HG03439 (cell line): ENCODE measurements at regions not wholly inside any gene's neighbourhood (a gene's known extent, or its start where the extent isn't known, plus 50 kb on each side); places are given as distances from the start of the nearest gene placed in this dataset.
"Not testable (repeated sequence)": the region's sequence is repeated elsewhere in the genome, so short reads cannot be mapped to it uniquely, and the experiment has no call there.

Experiments
- ATAC-seq: cut with Tn5 transposase; IDR thresholded peaks from one replicate; pipeline ENCODE4 v1.9.1; 2021; ENCODE audit warnings: mild to moderate bottlenecking, moderate library complexity; ENCODE audit not compliant: unreplicated experiment

DNA sequence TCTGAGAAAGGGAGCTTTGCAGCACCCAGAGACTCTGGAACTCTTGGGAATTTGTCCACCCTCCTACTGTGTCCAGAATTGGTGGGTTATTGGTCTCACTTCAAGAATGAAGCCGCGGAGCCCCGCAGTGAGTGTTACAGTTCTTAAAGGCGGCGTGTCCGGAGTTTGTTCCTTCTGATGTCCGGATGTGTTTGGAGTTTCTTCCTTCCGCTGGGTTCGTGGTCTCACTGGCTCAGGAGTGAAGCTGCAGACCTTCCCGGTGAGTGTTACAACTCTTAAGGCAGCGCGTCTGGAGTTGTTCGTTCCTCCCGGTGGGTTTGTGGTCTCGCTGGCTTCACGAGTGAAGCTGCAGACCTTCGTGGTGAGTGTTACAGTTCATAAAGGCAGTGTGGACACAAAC lies 824.7 kb downstream of the LRRTM4 start:
- ATAC-seq = not testable (repeated sequence)

DNA sequence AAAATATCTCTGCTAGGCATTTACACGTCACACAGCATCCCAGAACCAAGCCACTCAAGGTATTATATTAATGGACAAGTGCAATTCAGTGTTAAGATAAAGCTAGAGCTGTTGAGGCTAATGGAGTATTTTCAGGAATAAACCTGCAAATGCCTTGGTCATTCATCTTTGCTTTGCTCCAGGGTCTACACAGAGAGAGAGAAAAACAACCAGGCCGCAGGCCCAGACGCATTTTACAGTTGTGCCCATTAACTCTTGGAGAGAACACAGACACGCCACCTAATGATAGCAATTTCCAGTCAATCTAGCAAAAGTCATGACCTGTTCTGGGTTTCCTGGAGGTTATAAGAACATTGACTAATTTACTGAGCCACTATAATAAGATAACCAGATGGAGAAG lies 829.3 kb downstream of the LRRTM4 start:
- no peak for ATAC-seq

DNA sequence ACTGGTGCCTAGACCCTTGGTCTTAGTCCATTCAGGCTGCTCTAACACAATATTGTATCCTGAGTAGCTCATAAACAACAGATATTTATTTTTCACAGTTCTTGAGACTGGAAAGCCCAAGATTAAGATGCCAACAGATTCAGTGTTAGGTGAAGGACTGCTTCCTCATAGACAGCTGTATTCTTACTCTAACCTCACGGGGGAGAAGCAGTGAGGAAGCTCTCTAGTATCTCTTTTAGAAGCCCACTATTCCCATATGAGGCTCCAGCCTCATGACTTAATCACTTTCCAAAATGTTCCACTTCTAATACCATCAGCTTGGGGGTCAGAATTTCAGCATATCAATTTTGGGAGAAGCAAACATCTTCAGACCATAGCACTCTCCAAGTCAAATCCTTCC lies 833.4 kb downstream of the LRRTM4 start:
- ATAC-seq = no peak

DNA sequence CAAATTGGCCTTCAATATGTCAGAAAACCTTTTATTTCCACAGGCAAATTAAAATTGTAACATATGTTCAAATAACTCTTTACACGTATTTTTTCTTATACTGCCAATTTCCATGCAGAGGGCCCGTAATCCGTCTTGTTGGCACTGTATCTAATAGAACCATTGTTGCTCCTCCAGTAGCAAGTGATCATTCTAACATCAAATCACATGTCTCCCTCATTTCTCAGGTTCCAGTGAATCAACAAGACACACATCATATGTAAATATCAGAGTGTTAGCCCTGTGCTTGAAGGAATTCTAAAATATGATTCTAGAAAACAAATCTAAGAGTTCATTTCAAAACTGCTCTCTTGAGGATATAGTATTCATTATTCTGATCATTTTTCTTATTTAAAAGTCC lies 834.3 kb downstream of the LRRTM4 start:
- ATAC-seq = no peak

DNA sequence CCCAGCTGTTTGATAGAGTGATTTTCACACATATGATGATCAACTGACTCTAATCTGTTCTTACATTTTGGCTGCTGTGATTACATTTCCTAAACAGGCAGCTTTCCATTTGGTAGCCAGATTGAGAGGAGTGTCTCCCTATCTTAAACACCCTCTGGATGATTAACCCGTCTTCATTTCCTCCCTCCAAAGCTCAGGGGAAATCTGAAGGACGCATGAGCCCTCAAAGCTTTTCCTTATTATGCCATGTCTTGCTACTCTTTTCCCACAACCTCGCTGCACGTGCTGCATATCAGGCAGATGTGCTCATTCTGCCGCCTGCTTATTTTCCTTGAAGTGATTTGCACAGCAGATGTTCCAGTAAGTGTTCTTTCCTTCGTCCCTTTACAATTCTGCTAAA lies 837.4 kb downstream of the LRRTM4 start:
- no peak for ATAC-seq

DNA sequence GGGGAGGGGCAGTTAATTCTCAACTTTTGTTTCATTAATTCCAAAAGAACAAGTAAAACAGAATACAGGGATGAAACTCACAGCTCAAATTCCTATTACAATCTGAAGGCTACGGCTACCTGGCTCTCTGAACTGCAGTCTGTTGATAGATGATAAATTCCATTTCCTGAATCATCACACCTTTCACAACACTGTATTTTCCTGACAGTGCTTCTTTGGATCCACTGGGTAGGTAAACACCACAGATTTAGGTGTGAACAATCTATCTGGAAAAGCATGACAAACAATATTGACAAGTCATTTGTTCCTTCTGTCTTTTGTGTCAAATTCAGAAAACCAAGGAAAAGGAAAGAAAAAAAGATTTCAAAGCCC lies 843.2 kb downstream of the LRRTM4 start:
- ATAC-seq = no peak

DNA sequence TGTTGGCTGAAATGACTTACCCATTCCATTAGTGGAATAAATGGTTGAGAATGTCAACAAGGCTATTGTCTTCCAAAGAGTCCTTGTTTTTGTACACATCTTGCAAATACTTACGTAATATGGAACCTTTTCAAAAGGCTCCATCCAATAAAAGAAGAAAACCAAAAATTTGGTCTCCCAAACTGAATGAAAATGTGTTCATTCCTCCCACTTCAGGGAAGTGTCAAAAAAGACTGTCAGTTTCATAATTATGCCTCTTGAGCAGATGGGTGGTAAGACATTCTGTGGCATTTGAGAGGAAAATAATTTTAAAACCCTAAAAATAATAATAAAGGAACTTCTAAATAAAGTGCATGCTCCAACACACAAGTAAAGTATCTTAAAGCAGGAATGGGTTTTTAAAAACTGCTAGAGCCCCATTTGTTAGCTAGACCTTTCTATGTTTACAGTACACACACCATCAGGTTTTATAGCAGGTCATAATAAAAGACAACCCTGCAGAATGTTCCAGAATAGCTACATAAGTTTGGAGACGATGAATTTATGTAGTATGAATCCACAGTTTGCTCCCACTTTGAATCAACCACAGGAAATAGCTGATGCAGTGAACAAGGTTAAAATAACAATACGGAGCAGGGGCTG lies 843.7 kb downstream of the LRRTM4 start:
- no peak for ATAC-seq

DNA sequence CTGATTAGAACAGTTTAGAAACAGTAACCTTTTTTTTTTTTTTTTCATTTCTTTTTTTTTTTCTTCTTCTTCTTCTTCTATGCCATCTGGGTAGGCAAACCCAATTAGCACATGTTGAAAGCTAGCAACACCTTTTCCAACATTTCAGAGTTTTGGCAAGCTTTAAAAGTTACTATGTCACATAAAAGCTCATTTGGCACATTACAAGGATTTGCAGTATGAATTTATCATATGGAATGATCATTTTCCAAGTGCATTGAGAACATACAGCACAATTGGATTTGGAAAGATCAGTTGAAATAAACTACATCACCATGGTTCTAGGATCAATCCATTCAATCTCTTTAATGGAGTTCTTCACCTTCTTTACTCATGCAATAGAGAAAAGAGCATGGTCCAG lies 847.0 kb downstream of the LRRTM4 start:
- no peak for ATAC-seq

DNA sequence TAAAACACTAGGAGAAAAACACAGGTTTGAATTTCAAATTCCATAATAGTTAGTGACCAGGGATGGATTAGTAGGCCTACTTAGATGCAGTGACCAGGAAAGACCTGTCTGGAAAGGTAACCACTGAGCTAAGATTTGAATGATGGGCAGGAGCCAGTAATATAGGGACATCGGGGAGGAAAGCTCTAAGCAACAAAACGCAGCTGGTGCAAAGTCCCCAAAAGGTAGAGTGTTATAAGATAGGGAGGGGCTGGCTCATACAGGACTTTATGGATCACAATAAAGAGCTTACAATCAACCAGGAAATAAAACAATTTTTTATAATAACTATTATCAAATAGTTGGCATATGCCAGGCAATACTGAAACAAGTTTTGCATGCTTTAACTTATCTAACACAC lies 849.4 kb downstream of the LRRTM4 start:
- ATAC-seq = no peak

DNA sequence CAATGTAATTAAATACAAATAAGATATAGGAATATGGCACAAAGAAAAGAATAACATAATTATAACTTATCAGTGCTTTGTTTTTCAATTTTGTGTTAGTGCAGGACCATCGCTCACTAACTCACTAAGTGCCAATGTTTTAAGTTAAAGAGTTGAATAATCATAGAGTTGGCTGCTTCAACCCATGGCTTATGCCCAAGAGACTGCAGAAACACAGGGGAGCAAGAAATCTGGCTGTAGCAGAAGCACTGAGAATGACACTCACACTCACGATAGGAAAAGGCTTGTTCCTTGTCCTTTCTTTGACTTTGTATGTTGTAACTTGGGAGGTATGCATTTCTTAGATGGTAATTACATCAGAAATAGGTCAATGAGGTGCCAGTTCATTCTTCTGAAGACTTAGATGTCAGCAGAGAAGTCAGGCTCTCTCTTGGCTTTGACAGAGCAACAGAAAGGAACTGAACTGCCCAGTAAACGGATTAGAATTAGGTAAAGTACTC lies 852.2 kb downstream of the LRRTM4 start:
- ATAC-seq = no peak

DNA sequence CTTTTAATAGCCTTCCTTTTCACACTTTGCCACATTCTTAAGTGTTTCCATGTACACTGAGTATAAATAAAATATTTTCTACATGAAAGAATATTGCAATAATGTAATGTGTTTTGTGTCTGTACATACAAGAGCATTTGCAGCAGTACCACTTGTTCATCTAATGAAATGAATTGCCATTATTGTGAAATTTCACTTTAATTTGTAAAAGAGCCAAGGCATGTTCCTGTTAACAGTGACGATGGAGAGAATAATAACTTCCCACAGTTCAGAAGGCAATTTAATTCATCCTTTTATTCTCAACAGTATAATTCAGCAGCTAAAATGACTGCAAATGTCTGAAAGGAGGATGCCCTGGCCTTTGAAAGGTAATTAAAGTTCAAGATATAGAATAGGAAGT lies 853.9 kb downstream of the LRRTM4 start:
- no peak for ATAC-seq

DNA sequence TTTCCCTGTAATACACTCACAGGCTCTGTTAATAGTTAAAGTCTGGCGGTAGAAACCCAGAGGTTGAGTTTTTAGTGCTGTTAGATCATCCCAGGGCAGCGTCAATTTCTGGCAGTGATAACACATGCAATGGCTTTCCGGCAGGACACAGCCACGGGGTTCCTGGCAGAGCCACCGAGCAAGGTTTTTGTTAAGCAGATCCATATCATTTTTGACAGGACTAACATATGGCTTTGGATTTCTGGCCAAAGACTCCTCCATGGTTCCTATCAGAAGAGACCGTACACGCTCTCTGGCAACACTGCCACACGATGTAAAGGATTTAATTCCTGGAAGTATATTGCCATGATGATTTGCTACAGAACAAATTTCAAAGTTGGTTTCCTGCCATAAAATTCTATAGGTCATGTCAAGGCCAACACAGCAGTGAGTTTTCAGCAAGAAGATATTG lies 854.3 kb downstream of the LRRTM4 start:
- ATAC-seq = no peak

DNA sequence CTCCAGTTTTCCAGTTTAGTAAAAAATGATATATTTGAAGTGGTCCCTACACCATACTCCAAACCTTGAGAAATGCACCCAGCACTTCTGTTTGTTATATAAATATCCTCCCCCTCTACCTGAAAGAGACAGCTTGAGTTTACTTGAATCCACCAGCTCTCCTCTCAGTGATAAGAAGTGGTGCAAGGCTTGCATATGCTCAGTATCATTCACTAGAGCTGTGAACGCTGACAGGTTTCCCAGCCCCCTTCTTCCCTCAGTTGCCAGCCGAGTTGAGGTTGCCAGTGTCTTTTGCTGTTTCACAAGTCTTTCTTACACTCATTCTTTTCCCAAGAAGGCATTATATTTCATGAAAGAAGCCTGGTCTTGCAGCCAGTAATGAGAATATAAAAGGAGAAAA lies 880.0 kb downstream of the LRRTM4 start:
- ATAC-seq = no peak

DNA sequence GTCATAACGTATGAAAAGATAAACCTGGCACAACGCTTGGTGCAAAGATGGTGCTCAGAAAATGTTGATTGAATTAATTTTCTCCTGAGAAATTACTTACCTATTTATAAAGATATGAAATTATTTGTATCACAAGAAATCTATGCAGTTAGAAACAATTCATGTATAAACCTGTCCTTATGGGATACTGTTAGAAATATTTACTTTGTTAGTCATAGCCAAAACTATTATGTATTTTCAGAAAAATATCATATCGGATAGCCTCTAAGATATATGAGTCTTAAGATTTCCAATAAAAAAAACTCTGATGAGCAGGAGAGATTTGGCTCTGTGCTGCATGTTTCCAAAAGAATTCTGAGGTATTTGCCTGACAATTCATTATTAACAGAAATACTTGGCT lies 880.7 kb downstream of the LRRTM4 start:
- no peak for ATAC-seq

DNA sequence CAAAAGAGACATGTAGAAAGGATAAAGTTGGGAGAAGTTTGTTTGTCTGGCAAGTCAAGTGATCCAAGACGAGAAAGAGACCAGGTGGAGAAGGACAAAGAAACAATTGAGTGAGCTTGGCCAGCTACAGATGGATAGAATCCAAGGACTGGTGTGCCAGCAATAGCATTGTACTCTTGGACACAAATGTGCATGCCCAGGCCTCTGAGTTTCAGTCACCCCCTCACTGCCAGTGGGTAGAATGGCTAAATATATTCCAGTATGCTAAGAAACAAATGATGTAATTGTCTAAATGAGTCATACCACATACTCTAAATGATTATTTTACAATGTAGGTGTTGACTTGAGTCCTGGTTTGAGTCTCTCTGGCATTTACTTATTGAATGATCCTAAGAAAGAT lies 881.3 kb downstream of the LRRTM4 start:
- ATAC-seq = no peak

DNA sequence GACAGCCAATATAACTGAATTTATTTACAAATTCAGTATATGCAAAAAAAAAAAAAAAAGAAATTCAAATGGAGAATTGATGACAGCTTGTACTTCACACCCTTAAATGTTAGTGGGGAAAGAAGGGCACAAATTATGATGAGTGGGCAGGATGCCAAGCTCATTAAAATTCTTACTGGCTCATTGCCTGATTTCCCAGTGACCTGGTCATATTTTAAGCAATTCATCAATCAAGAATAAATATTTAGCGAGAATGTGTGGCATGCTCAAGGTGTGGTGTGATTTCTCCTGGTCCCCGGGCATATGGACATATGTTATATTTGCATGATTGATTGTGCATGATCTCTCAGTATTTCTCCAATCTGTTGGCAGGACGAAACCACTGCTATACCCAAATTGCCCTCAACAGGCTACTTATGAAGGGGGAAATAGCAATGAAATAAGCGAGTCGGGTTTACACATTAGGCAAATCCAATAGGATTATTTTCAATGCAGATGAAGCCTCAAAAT lies 883.0 kb downstream of the LRRTM4 start:
- no peak for ATAC-seq

DNA sequence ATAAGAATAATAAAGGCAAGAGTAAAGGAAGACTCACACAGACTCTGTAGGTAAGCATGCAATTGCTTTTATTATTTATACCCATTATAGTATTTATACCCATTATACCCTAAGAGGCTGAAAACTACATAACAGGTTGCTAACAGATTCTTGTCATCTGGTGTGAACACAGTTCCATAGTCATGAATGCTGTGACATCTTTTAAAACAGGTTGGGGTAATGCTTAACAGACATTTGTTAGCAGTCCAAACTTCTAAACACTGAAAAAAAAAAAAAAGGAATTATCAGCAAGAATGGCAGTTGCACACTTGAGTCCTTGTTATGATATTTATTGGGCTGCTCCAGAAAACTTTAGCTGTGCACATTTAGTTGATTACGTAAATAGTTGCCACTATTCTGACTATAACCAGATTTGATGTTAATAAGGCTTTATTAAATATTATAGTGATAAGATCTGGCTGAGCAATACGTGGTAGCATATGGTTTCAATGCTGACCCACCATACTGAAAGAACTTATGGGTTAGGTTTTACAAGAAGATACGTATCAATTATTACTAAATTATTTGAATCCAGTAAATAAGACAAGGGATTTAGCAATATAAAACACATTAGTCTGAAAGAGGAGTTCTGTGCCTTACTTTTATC lies 888.8 kb downstream of the LRRTM4 start:
- no peak for ATAC-seq

DNA sequence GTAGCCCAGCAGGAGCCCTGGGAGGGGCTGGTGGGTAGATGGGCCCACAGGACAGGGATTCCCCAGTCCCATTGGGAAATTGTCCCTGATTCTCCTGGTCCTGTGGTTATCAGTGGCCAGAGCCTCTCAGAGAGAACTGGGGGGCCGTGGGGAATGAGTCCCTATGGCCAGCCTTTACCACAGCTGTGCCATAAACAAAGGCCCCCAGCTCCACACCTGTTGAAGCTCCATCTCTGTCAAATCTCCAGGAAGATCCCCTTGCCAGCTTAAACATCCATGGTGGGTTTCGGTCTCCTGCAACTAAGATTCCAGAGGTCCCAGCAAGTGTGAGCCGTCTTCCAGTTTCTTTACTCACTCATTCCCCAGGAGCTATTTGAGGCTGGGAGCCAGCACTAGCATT lies 897.1 kb downstream of the LRRTM4 start:
- no peak for ATAC-seq

DNA sequence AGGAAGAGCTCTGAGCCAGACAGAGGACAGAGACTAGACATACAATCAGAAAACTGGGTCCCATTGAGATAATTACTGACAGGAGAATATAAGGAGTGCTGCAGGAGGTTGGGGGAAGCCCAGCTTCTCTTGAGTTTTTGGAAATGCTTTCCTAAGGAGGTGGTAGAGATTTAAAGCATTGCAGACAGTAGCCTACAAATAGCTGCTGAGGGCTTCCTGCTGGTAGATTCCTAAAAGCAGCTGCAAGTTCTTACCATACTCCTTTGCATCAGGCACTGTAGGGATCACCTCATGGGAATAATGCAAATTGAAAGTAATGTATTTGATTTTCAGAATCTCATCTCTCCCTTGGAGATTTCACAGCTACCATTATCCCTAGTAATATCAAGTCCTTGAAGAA lies 902.6 kb upstream of the GCFC2 start:
- ATAC-seq = no peak

DNA sequence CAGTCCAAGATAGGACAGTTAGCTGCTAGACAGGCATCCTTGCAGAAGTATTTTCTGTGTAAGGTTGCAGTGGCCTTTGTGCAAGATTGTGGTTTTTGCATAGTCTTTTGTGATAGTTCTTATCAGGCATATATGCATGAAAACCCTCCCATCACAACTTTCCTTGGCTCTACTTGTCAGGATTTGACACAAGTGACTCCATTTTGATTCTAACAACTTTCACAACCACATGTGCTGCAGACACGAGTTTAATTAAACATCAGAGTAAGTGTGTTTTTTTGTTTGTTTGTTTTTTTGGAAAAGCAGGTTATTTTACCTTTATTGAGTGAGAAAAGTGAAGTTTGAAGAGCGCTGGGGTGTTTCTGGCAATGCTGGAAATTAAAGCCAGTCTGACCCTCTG lies 902.0 kb upstream of the GCFC2 start:
- no peak for ATAC-seq

DNA sequence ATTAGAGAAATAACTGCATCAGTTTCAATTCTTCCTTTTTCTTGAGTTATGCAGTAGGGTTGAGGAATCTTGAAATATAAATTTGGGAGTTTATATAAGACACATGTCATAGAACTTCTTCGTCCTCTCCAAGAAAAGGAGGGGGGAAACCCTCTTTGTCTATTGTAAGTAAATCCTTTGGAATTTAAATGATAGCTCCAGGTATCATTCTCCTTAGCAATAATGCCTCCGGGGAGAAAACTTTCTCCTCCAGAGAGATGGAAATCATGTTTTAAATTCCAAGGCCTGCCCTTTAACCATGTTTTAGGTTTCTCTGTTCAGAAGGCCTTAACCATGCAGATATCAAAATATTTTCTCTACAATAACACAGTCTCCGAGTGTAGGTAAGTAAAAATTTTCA lies 899.7 kb upstream of the GCFC2 start:
- ATAC-seq = no peak

DNA sequence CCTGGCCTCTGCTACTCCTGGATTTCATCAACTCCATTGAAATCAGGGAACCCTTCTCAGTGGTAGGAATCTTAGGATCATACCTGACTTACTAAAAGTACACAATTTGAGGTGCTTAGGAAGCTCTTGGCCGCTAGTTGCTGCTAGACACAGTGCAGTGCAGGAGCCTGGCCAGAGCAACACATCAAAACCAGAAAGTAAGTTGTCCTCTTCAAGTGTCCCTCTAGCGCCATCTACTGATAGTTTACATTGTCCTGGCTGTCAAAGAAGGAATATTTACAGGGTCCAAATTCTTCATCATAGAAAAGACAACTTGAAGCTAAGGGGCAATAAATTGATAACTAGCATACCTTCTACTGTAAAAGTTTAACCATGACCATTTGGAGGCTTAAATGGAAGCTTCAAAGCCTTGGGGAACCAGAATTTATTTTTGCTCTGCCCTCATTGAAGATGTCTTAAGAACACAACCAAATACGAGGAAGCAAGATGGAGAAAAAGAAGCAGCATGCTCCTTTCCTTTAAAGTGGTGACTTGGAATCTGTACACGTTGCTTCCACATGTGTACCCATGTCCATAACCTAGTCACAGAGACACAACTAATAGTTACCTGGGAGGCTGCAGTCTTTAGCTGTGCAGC lies 889.1 kb upstream of the GCFC2 start:
- peak; percentile 97 for ATAC-seq
